Endothelial cell of umbilical vein (primary cell): ENCODE measurements at regions not wholly inside any gene's neighbourhood (a gene's known extent, or its start where the extent isn't known, plus 50 kb on each side); places are given as distances from the start of the nearest gene placed in this dataset.

Source experiments
- BruUV-seq: library from RNA; stranded (reverse); fragments of 400-500 nt; replicated peaks from 2 replicates; lab custom pipeline; 2021; lab: Mats Ljungman, UMichigan
- CTCF ChIA-PET: fragments of 300-600, 350-600 bp; sonication (Branson Sonifier 250); formaldehyde crosslinking; loops from one replicate; lab custom pipeline; 2021; ENCODE audit warnings: antibody characterized with exemption, inconsistent platforms; lab: Charles Lee
- POLR2A ChIA-PET: fragments of 300-600, 350-600 bp; sonication (Branson Sonifier 250); formaldehyde crosslinking; loops from one replicate; lab custom pipeline; 2021; ENCODE audit warnings: antibody characterized with exemption, inconsistent platforms; lab: Charles Lee
- DNase-seq: peaks from one replicate; pipeline ENCODE4 v3.0.0-alpha.2; 2011; ENCODE audit warnings: low read depth, low spot score
- FAIRE-seq: peaks from 2 replicates; lab custom pipeline; 2011; peaks lifted over from hg19 to GRCh38; lab: Jason Lieb, UNC
- H2AFZ ChIP-seq: 2 replicates; pipeline ENCODE4 v1.6.0; 2012; ENCODE audit warnings: low read depth, low read length, control low read depth, inconsistent platforms
- H3K27ac ChIP-seq: 2 replicates; pipeline ENCODE4 v1.5.1; 2011; ENCODE audit warnings: low read depth, mild to moderate bottlenecking, control low read depth, low read length, moderate library complexity; ENCODE audit not compliant: insufficient read depth
- H3K27me3 ChIP-seq, 2 experiments: 2 replicates each; pipeline versions ENCODE4 v1.6.0 to v1.6.1; 2011; ENCODE audit warnings: low read length in 2 of 2, mixed read lengths in 1 of 2; ENCODE audit not compliant: control insufficient read depth in 2 of 2, insufficient read depth in 2 of 2
- H3K36me3 ChIP-seq, 2 experiments: 2 replicates in 1 of 2; 3 replicates in 1 of 2; pipeline ENCODE4 v1.5.1; 2011; ENCODE audit warnings: low read length in 2 of 2, mild to moderate bottlenecking in 1 of 2, moderate library complexity in 1 of 2; ENCODE audit not compliant: control insufficient read depth in 2 of 2, insufficient read depth in 2 of 2; ENCODE audit errors: extremely low read depth in 1 of 2
- H3K4me1 ChIP-seq: 3 replicates; pipeline ENCODE4 v1.5.1; 2011; ENCODE audit warnings: mild to moderate bottlenecking, low read length; ENCODE audit not compliant: control insufficient read depth, insufficient read depth; ENCODE audit errors: extremely low read depth
- H3K4me2 ChIP-seq: 2 replicates; pipeline ENCODE4 v1.6.1; 2011; ENCODE audit warnings: low read length, control low read depth, mixed read lengths; ENCODE audit not compliant: insufficient read depth
- H3K4me3 ChIP-seq, 3 experiments: fragments of 200-600 bp in 1 of 3; sonication (generic), shearing (Covaris generic) in 1 of 3; replicated peaks in 1 of 3; 2 replicates each; pipeline ENCODE4 v1.5.1; 2011 to 2016; ENCODE audit warnings: control low read depth in 3 of 3, low read length in 3 of 3, mild to moderate bottlenecking in 2 of 3, inconsistent platforms in 1 of 3, low read depth in 1 of 3, moderate library complexity in 1 of 3; ENCODE audit not compliant: insufficient read depth in 1 of 3
- H3K79me2 ChIP-seq: 2 replicates; pipeline ENCODE4 v1.6.0; 2012; ENCODE audit warnings: low read length, inconsistent platforms; ENCODE audit not compliant: control insufficient read depth, insufficient read depth
- H3K9ac ChIP-seq: replicated peaks from 2 replicates; pipeline ENCODE3; 2011; ENCODE audit warnings: low read length, control low read depth; ENCODE audit not compliant: insufficient read depth; ENCODE audit errors: extremely low read depth
- H3K9me1 ChIP-seq: replicated peaks from 3 replicates; pipeline ENCODE4 v1.6.0; 2011; ENCODE audit warnings: mild to moderate bottlenecking, low read length; ENCODE audit not compliant: control insufficient read depth, insufficient read depth; ENCODE audit errors: extremely low read depth
- H3K9me3 ChIP-seq: replicated peaks from 2 replicates; pipeline ENCODE4 v1.5.1; 2012; ENCODE audit warnings: low read length, inconsistent platforms; ENCODE audit not compliant: control insufficient read depth, insufficient read depth
- H4K20me1 ChIP-seq: replicated peaks from 2 replicates; pipeline ENCODE3; 2011; ENCODE audit warnings: mild to moderate bottlenecking, low read length; ENCODE audit not compliant: control insufficient read depth, insufficient read depth; ENCODE audit errors: extremely low read depth
- EZH2 ChIP-seq: IDR thresholded peaks from 2 replicates; pipeline ENCODE4 v1.6.1; 2012; ENCODE audit warnings: borderline replicate concordance, low read depth, mild to moderate bottlenecking, moderate library complexity, low read length, inconsistent platforms; ENCODE audit not compliant: severe bottlenecking
- FOS ChIP-seq: IDR thresholded peaks from 2 replicates; pipeline ENCODE4 v1.6.1; 2011; ENCODE audit warnings: mild to moderate bottlenecking, low read length, moderate library complexity, borderline replicate concordance; ENCODE audit not compliant: insufficient read depth
- GATA2 ChIP-seq: IDR thresholded peaks from 2 replicates; pipeline ENCODE4 v1.7.0; 2011; ENCODE audit warnings: low read depth, mild to moderate bottlenecking, moderate library complexity, mixed read lengths, low read length; ENCODE audit not compliant: insufficient read length, insufficient read depth
- JUN ChIP-seq: IDR thresholded peaks from 2 replicates; pipeline ENCODE4 v1.6.1; 2011; ENCODE audit warnings: borderline replicate concordance, low read depth; ENCODE audit not compliant: insufficient read length, insufficient read depth
- MYC ChIP-seq: IDR thresholded peaks from one replicate; pipeline ENCODE4 v1.6.1; 2011; ENCODE audit warnings: mild to moderate bottlenecking, low read depth, low read length
- POLR2A ChIP-seq: IDR thresholded peaks from 2 replicates; pipeline ENCODE4 v1.6.1; 2012; ENCODE audit warnings: low read depth, mild to moderate bottlenecking, control low read depth, low read length
- POLR2AphosphoS5 ChIP-seq: IDR thresholded peaks from 2 replicates; pipeline ENCODE4 v1.6.1; 2012; ENCODE audit warnings: low read depth, mild to moderate bottlenecking, control low read depth, low read length, moderate library complexity; ENCODE audit not compliant: insufficient read depth
- dilution Hi-C: fragments of 300-500 bp; cut with MboI; formaldehyde crosslinking; loops from one replicate; pipeline ENCODE4 v1.15.0; 2019; ENCODE audit warnings: low sequenced_read_pairs; ENCODE audit not compliant: extremely low pct_ligation_motif_present
- intact Hi-C: fragments of 100-400 bp; cut with micrococcal nuclease; formaldehyde crosslinking; loops from one replicate; pipeline ENCODE4 v1.10.0; 2022
- TF ChIP-seq, protein P1 (sequence below), 2 donors: IDR thresholded peaks; 1 replicate in 1 of 2; 2 replicates in 1 of 2; pipeline ENCODE4 v1.5.1; 2011; ENCODE audit warnings: low read length in 2 of 2, mild to moderate bottlenecking in 2 of 2, moderate library complexity in 2 of 2, control low read depth in 1 of 2, inconsistent platforms in 1 of 2, low read depth in 1 of 2; ENCODE audit not compliant: insufficient read depth in 1 of 2; ENCODE audit errors: extremely low read depth in 1 of 2
- TF ChIP-seq, protein P2 (sequence below): IDR thresholded peaks from 2 replicates; pipeline ENCODE4 v1.6.1; 2011; ENCODE audit not compliant: insufficient read depth, insufficient read length

DNA sequence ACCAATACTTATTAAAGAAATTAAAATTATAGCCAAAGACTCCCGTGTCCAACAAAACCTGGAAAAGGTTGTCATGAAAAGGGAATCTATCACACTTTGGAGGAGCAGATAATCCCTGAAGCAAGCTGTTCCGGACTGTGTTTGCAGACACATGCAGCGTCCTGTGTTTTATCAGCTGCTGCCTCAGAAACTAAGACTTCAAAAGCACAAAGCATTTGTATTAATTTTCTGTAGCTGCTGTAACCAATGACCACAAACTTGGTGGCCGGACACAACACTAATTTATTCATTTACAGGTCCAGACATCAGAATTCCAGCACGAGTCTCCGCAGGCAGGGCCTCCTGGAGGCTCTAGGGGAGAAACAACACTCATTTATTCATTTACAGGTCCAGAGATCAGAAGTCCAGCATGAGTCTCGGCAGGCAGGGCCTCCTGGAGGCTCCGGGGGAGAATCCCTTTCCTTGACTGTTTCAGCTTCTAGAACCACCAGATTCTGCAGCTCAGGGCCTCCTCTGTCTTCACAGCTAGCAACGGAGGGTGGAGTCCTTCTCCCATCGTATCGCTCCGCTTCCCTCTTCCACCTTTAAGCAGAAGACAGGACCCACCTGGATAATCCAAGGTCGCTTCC, 465.3 kb downstream of the BRD1 start:
- no TSS peak for BruUV-seq
- no peaks in the 10 kb centered on the region for H3K36me3 ChIP-seq
- intact Hi-C loops = no loop called here

More for the DNA sequence above, 465.3 kb downstream of the BRD1 start:
- FAIRE-seq (no peak), DNase-seq (no peak)
- TF ChIP-seq MYC (no peak), GATA2 (no peak), POLR2AphosphoS5 (no peak), JUN (no peak), POLR2A (no peak), FOS (no peak), EZH2 (no peak)
- TF ChIP-seq, protein P1, sequence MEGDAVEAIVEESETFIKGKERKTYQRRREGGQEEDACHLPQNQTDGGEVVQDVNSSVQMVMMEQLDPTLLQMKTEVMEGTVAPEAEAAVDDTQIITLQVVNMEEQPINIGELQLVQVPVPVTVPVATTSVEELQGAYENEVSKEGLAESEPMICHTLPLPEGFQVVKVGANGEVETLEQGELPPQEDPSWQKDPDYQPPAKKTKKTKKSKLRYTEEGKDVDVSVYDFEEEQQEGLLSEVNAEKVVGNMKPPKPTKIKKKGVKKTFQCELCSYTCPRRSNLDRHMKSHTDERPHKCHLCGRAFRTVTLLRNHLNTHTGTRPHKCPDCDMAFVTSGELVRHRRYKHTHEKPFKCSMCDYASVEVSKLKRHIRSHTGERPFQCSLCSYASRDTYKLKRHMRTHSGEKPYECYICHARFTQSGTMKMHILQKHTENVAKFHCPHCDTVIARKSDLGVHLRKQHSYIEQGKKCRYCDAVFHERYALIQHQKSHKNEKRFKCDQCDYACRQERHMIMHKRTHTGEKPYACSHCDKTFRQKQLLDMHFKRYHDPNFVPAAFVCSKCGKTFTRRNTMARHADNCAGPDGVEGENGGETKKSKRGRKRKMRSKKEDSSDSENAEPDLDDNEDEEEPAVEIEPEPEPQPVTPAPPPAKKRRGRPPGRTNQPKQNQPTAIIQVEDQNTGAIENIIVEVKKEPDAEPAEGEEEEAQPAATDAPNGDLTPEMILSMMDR (IDR thresholded peaks at IDR 0.05; ENCODE audit: extremely low read depth in 1 of 2, insufficient read depth in 1 of 2, low read depth in 1 of 2, low read length in 2 of 2) = no peak
- TF ChIP-seq, protein P2, sequence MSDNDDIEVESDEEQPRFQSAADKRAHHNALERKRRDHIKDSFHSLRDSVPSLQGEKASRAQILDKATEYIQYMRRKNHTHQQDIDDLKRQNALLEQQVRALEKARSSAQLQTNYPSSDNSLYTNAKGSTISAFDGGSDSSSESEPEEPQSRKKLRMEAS = no peak
- no peak overlapping the region for H3K4me3 ChIP-seq
- H3K9me1 ChIP-seq = no peaks in the 10 kb centered on the region
- H3K4me1 ChIP-seq = no peaks in the 10 kb centered on the region
- H3K9ac ChIP-seq = no peak overlapping the region
- no peak overlapping the region for H3K4me2 ChIP-seq
- no peaks in the 10 kb centered on the region for H4K20me1 ChIP-seq
- no peaks in the 10 kb centered on the region for H3K79me2 ChIP-seq
- dilution Hi-C loops = no loop called here
- peaks cover 12% of the 10 kb centered on the region for H3K9me3 ChIP-seq
- ChIA-PET CTCF (no interaction called here), POLR2A (no interaction called here)
- H3K27me3 ChIP-seq = no peaks in the 10 kb centered on the region
- H3K27ac ChIP-seq = no peak overlapping the region
- H2AFZ ChIP-seq = no peak overlapping the region
